ENCODE measurements at regions not wholly inside any gene's neighbourhood (a gene's known extent, or its start where the extent isn't known, plus 50 kb on each side); places are given as distances from the start of the nearest gene placed in this dataset.
"Not testable (repeated sequence)": the region's sequence is repeated elsewhere in the genome, so short reads cannot be mapped to it uniquely, and the experiment has no call there.

- DNase-seq = no peak
Observed at GRCh38 chr12:124131659-124132058, 158.6 kb downstream of the ZNF664 start.

GRCh38 chr12:124132530-124132929, 159.5 kb downstream of the ZNF664 start:
- no peak for DNase-seq

- no peak for DNase-seq
Observed at GRCh38 chr12:124136796-124137195, 158.1 kb upstream of the RFLNA start.

- DNase-seq = no peak
Observed at GRCh38 chr12:124140944-124141486, 153.9 kb upstream of the RFLNA start.

- not testable (repeated sequence) for DNase-seq
Observed at GRCh38 chr12:124141611-124142010, 153.3 kb upstream of the RFLNA start.

GRCh38 chr12:124142395-124143035, 152.4 kb upstream of the RFLNA start:
- peak; percentile 15 for DNase-seq

- DNase-seq = no peak
Observed at GRCh38 chr12:124143726-124144125, 151.2 kb upstream of the RFLNA start.

- no peak for DNase-seq
Observed at GRCh38 chr12:124144531-124145194, 150.2 kb upstream of the RFLNA start.

- no peak for DNase-seq
Observed at GRCh38 chr12:124147027-124147426, 147.9 kb upstream of the RFLNA start.

- no peak for DNase-seq
Observed at GRCh38 chr12:124147575-124147974, 147.3 kb upstream of the RFLNA start.

- peak; percentile 15 for DNase-seq
Observed at GRCh38 chr12:124148481-124149273, 146.2 kb upstream of the RFLNA start.

GRCh38 chr12:124149287-124149686, 145.6 kb upstream of the RFLNA start:
- no peak for DNase-seq

- DNase-seq = peak; percentile 68
Observed at GRCh38 chr12:124150168-124150567, 144.7 kb upstream of the RFLNA start.

GRCh38 chr12:124151583-124151982, 143.3 kb upstream of the RFLNA start:
- DNase-seq = no peak

- no peak for DNase-seq
Observed at GRCh38 chr12:124152731-124153130, 142.2 kb upstream of the RFLNA start.

- no peak for DNase-seq
Observed at GRCh38 chr12:124153392-124153791, 141.5 kb upstream of the RFLNA start.

GRCh38 chr12:124157406-124157805, 137.5 kb upstream of the RFLNA start:
- DNase-seq = no peak

- DNase-seq = peak; percentile 48
Observed at GRCh38 chr12:124159655-124160054, 135.2 kb upstream of the RFLNA start.

GRCh38 chr12:124160097-124160756, 134.7 kb upstream of the RFLNA start:
- no peak for DNase-seq

- DNase-seq = not testable (repeated sequence)
Observed at GRCh38 chr12:124161402-124161801, 133.5 kb upstream of the RFLNA start.

GRCh38 chr12:124162151-124163110, 132.5 kb upstream of the RFLNA start:
- DNase-seq = peak; percentile 42

GRCh38 chr12:124165695-124166094, 129.2 kb upstream of the RFLNA start:
- no peak for DNase-seq
